Mesodermal cell (in vitro differentiated cells): ENCODE measurements at regions not wholly inside any gene's neighbourhood (a gene's known extent, or its start where the extent isn't known, plus 50 kb on each side); places are given as distances from the start of the nearest gene placed in this dataset.
A peak's percentile ranks its signal among the peaks of the same experiment; 100 is the strongest.
"Not testable (repeated sequence)": the region's sequence is repeated elsewhere in the genome, so short reads cannot be mapped to it uniquely, and the experiment has no call there.

Source experiments
- H3K27ac ChIP-seq: 2 replicates; pipeline ENCODE4 v1.7.0; 2013; ENCODE audit warnings: mild to moderate bottlenecking, low read depth, low read length, moderate library complexity; ENCODE audit not compliant: severe bottlenecking
- H3K36me3 ChIP-seq: 2 replicates; pipeline ENCODE4 v1.7.1; 2013; ENCODE audit warnings: mild to moderate bottlenecking, low read length, moderate library complexity; ENCODE audit not compliant: control insufficient read depth, insufficient read depth
- H3K4me1 ChIP-seq: one replicate; pipeline ENCODE4 v1.7.1; 2013; ENCODE audit warnings: mild to moderate bottlenecking, low read length; ENCODE audit not compliant: insufficient read depth, control insufficient read depth, poor library complexity, severe bottlenecking
- H3K4me3 ChIP-seq: 2 replicates; pipeline ENCODE4 v1.7.0; 2013; ENCODE audit warnings: low read length, control low read depth, mild to moderate bottlenecking; ENCODE audit not compliant: insufficient read depth, poor library complexity, severe bottlenecking; ENCODE audit errors: extremely low read depth
- H3K9me3 ChIP-seq: 2 replicates; pipeline ENCODE4 v1.7.1; 2013; ENCODE audit warnings: mild to moderate bottlenecking, low read length, moderate library complexity; ENCODE audit not compliant: control insufficient read depth
- WGBS, 2 experiments: methylation state at CpG; one replicate each; pipeline ENCODE4 v1.1.5; 2013; ENCODE audit warnings: missing lambda C conversion rate in 2 of 2; ENCODE audit not compliant: insufficient coverage in 2 of 2; 5-methylcytosine and 5-hydroxymethylcytosine counted together

GRCh38 chr20:16821211-16822089 is 73.3 kb downstream of the OTOR start:
- H3K36me3 ChIP-seq, result no peaks in the 10 kb centered on the region
- 55 to 84% methylated on average over 3 to 5 of the region's 10 CpGs for WGBS, 2 experiments
- no peak overlapping the region for H3K4me3 ChIP-seq
- peaks cover 11% of the 10 kb centered on the region for H3K9me3 ChIP-seq
- H3K27ac ChIP-seq, result no peak overlapping the region
- no peaks in the 10 kb centered on the region for H3K4me1 ChIP-seq

- H3K9me3 ChIP-seq, result peaks cover 11% of the 10 kb centered on the region
- no peak overlapping the region for H3K4me3 ChIP-seq
- no CpG with 5 or more reads among the region's 1 CpG for WGBS, 2 experiments
- no peaks in the 10 kb centered on the region for H3K36me3 ChIP-seq
- no peaks in the 10 kb centered on the region for H3K4me1 ChIP-seq
- no peak overlapping the region for H3K27ac ChIP-seq
Measured at GRCh38 chr20:16824664-16825063, 76.5 kb downstream of the OTOR start.

- Histone ChIP-seq H3K9me3 (peaks cover 6% of the 10 kb centered on the region), H3K27ac (no peak overlapping the region), H3K36me3 (no peaks in the 10 kb centered on the region), H3K4me3 (no peak overlapping the region), H3K4me1 (no peaks in the 10 kb centered on the region)
- 90 to 91% methylated on average over 3 to 4 of the region's 4 CpGs for WGBS, 2 experiments
Measured at GRCh38 chr20:16828666-16829305, 80.6 kb downstream of the OTOR start.

- H3K4me1 ChIP-seq, H3K9me3 ChIP-seq, H3K4me3 ChIP-seq, H3K36me3 ChIP-seq: not testable (repeated sequence)
- H3K27ac ChIP-seq, result peak overlapping the region; percentile 73
Measured at GRCh38 chr20:16835690-16836089, 87.5 kb downstream of the OTOR start.

- H3K4me3 ChIP-seq, result no peak overlapping the region
- H3K27ac ChIP-seq, result no peak overlapping the region
- no peaks in the 10 kb centered on the region for H3K36me3 ChIP-seq
- H3K9me3 ChIP-seq, result no peaks in the 10 kb centered on the region
- no CpG with 5 or more reads among the region's 2 CpGs for WGBS, 2 experiments
- no peaks in the 10 kb centered on the region for H3K4me1 ChIP-seq
Measured at GRCh38 chr20:16842486-16843120, 94.4 kb downstream of the OTOR start.

- Histone ChIP-seq H3K36me3 (no peaks in the 10 kb centered on the region), H3K9me3 (no peaks in the 10 kb centered on the region)
- 100% methylated on average over 1 of the region's 1 CpG for WGBS, 2 experiments
Measured at GRCh38 chr20:16844406-16844805, 96.2 kb downstream of the OTOR start.

GRCh38 chr20:16846006-16846405 is 97.8 kb downstream of the OTOR start:
- H3K4me3 ChIP-seq, result no peak overlapping the region
- H3K27ac ChIP-seq, result peak overlapping the region; percentile 62
- WGBS, 2 experiments, result no CpG with 5 or more reads among the region's 1 CpG
- H3K36me3 ChIP-seq, result no peaks in the 10 kb centered on the region
- H3K4me1 ChIP-seq, result no peaks in the 10 kb centered on the region
- H3K9me3 ChIP-seq, result no peaks in the 10 kb centered on the region

More at GRCh38 chr20:16844406-16844805, 96.2 kb downstream of the OTOR start:
- H3K4me1 ChIP-seq, result no peaks in the 10 kb centered on the region
- H3K27ac ChIP-seq, result no peak overlapping the region
- H3K4me3 ChIP-seq, result no peak overlapping the region

GRCh38 chr20:16848061-16848460 is 99.9 kb downstream of the OTOR start:
- H3K36me3 ChIP-seq, result no peaks in the 10 kb centered on the region
- no peaks in the 10 kb centered on the region for H3K9me3 ChIP-seq
- no peak overlapping the region for H3K27ac ChIP-seq
- no peak overlapping the region for H3K4me3 ChIP-seq
- H3K4me1 ChIP-seq, result no peaks in the 10 kb centered on the region

GRCh38 chr20:16848526-16848925 is 100.4 kb downstream of the OTOR start:
- no CpG with 5 or more reads among the region's 1 CpG for WGBS, 2 experiments
- Histone ChIP-seq H3K27ac (no peak overlapping the region), H3K36me3 (no peaks in the 10 kb centered on the region), H3K4me3 (no peak overlapping the region), H3K4me1 (no peaks in the 10 kb centered on the region), H3K9me3 (no peaks in the 10 kb centered on the region)

GRCh38 chr20:16860914-16861313 is 112.8 kb downstream of the OTOR start:
- 100% methylated on average over 1 of the region's 1 CpG for whole genome bisulfite sequencing, 2 experiments
- no peaks in the 10 kb centered on the region for H3K4me1 ChIP-seq
- no peaks in the 10 kb centered on the region for H3K36me3 ChIP-seq
- H3K27ac ChIP-seq, result no peak overlapping the region
- no peak overlapping the region for H3K4me3 ChIP-seq
- peaks cover 5% of the 10 kb centered on the region for H3K9me3 ChIP-seq

GRCh38 chr20:16861708-16862107 is 113.5 kb downstream of the OTOR start:
- H3K4me3 ChIP-seq, result no peak overlapping the region
- 96 to 100% methylated on average over 4 of the region's 5 CpGs for WGBS, 2 experiments
- no peaks in the 10 kb centered on the region for H3K4me1 ChIP-seq
- peaks cover 5% of the 10 kb centered on the region for H3K9me3 ChIP-seq
- H3K36me3 ChIP-seq, result no peaks in the 10 kb centered on the region
- H3K27ac ChIP-seq, result no peak overlapping the region
